Hepatic stellate cell (primary cell): ENCODE measurements at regions not wholly inside any gene's neighbourhood (a gene's known extent, or its start where the extent isn't known, plus 50 kb on each side); places are given as distances from the start of the nearest gene placed in this dataset.
"Not testable (repeated sequence)": the region's sequence is repeated elsewhere in the genome, so short reads cannot be mapped to it uniquely, and the experiment has no call there.

Experiments
- DNase-seq: peaks from one replicate; pipeline ENCODE4 v3.0.0; 2011; ENCODE audit warnings: low spot score

DNA sequence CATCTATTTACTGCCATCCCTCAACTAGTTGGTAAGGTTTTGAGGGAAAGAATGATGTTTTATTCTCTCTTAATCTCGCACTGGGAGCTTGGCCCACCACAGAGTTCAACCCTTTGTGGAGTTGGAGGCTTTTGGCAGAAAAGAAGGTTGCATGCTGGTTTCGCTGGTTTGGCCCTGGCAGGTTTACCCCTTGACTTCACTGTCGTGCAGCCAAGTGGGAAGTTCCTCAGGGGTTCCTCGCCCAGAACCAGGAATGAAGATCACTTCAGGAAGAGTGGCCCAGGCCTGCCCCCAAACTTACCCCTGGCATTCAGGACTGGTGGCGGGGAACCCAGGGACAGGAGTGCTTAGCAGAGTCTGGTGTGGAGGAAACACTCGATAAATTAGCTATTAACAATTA lies 103.1 kb upstream of the LYZL2 start:
- no peak for DNase-seq

DNA sequence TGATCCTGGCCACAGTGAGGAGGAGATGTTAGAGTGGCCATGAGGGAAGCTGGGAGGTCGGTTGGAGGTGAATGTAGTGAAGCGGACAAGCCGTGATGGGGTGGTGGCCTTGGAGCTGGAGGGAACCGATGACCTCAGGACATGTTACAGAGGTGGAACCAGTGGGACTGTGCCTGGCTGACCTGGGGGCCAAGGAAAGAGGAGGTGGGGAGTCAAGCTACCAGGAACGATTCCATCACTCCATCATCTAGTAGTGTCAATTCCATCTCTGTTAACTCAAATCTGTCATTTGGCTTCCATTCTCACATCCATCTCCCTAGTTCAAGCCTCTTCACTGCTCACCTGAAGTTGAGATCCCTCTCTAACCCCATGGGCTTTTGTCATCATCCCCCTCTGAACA lies 102.4 kb upstream of the LYZL2 start:
- DNase-seq: no peak

DNA sequence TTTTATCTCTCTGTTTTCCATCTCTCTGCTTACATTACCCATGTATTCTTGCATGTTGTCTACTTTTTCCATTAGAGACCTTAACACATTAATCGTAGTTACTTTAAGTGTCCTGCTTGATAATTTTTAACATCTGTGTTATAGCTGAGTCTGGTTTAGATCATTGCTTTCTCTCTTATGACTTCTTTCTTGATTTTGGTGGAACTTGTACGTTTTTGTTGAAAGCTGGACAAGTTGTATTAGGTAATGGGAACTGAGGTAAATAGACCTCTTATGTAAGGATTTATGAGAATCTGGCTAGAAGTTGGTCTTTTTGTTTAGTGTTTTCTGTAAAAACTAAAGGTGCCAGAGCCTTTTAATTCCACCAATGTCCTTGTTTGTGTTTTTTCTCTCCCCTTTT lies 100.8 kb upstream of the LYZL2 start:
- DNase-seq: no peak

DNA sequence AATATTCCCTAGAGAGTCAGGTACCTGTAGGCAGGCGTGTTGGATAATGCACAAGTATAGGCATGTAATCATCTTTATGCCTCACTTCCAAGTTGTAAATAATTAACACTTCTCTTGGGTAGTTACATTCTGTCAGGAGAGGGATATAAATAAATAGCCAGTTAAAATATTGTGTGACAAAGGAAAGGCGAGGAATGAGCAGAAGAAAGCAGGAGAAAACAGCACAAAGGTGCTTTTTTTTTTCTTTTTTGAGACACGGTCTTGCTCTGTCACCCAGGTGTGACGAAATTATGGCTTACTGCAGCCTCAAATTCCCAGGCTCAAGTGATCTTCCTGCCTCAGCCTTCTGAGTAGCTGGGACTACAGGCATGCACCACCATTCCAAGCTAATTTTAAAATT lies 99.2 kb upstream of the LYZL2 start:
- DNase-seq: no peak

DNA sequence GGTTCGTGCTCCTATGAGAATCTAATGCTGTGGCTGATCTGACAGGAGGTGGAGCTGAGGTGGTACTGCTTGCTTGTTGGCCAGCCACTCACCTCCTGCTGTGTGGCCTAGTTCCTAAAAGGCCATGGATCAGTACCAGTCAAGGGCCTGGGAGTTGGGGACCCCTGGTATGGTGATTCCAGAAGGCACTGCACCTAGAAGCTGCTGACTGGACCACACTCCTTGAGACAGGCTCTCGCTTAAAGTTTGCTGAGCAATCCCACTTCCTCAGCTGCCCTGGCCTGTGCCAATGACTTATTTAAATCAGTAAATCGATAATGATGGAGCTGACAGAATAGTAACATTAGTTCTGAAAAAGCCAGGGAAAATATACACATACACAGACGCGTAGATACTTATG lies 98.6 kb upstream of the LYZL2 start:
- no peak for DNase-seq

DNA sequence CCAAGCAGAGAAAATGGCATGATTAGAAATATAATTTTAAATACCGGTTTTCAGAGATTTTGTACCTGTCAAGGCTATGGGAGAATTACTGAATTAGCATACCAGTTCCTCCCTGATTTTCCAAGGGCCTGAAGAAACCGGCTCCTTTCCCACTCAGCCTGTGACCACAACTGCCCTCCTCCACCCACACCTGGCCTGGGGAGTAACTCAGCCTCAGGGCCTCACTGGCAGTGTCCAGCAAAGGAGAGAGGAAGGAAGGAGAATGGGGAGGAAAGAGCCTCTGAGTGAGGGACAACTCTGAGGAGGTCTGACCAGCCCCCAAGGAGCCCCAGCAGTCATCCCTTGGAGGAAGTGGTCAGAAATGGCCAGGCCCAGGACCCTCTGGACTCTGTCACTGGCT lies 98.0 kb upstream of the LYZL2 start:
- no peak for DNase-seq

DNA sequence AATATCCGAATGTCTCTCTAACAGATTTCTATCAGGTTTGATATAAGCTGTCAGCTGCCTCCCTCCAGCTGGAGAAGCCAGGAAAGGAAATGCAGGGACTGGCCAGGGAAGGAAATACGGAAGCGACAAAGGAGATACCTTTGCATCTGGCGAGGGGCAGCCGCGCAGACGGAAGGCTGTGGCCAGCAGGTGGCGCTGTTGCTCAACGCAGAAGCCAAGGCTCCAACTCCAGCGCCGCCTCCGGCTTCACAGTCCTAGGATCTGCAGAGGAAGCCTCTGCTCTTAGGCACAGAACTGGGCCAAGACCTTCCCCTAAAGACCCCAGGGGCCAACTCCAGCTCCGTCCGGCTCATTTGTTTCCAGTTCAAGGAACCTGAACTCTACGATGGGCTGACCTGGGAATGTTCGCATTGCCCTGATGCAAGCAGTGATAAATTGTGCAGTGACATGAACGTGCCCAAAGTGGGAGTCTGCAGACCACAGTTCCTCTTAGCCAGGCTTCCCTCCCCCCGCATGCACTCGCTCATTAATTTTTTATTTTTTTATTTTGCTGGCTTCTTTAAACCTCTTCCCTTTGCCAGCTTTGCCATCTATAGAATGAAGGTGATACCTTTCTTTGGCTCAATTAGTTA lies 97.3 kb upstream of the LYZL2 start:
- DNase-seq: peak; percentile 22

DNA sequence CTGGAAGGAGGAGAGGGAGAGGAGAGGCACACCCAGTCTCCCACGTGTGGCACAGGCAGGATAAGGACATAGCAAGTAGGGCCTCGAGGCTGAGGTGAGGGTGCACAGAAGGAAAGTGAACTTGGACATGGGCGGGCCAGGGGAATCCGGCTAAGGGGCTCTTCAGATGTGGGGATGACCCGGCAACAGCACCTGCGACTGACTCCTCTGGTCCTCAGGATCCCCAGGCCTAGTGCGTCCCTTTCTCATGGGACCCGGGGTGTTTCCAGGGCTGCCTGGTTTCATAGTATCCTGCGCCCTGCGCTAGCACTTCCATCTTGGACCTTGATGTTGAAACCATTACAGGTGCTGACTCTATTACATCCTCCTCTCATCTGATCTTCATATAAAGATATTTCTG lies 96.1 kb upstream of the LYZL2 start:
- no peak for DNase-seq

DNA sequence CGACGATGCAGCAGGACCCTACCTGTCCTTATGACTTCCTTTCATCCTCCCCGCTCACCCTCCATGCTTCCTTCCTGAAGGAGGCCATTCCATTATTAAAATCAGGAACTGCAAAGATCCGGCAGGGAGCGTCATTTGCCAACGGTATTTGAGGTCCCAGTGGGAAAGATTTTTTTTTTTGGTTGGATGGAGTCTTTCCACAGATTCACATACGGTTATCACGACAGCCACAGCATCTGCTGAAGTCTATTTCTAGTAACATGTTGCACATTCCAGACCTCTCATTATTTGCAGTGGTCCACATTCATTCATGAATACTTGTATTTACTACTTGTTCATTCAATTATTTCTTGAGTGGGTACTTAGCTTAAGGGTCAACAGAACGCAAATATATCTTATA lies 94.7 kb upstream of the LYZL2 start:
- DNase-seq: no peak

DNA sequence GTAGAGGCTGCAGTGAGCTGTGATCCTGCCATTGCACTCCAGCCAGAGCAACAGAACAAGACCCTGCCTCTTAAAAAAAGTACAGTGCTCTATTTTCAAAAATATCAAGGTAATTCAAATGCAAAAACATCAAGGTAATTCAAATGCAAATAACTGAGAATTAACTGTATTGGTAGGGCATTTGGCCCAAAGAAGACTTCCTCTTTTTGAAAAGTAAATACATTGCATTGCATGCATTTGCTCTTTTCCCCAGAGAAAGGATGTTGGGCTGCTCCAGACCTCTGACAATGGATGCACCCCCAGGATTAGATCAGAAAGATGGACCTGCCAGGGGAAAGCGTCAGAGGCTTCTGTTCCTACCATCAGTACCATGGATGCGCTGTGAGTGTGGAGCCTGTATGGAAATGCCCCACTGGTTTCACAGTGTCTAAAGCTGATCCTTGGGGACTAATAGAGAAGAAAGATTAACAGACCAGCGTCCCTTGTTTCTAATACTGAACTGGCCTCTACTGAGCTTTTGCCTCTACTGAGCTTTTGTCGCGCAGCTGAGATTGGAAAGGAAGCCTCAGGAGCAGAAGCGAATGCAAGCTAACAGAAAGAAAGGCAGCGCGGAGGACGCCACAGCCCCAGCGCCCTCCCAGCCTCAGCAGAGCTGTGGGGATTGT lies 93.5 kb upstream of the LYZL2 start:
- no peak for DNase-seq

DNA sequence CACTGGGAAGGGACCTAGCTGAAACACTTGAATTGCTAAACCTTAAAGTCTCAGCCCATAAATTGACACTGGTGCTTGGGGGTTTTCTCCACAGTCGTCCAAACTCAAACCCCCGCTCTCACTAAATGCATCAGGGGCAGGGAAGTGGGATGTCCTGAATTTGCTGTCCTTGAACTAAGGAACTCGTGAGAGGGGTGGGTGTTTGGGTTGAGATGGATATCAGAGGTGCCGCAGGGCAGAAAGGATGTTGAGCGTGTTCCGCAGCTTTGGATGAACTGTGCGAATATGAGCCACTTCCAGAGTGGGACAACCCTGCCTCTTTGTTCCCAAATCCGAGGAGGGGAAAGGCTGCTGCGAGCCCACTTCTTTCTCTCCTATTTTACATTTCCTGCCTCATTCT lies 90.3 kb upstream of the LYZL2 start:
- no peak for DNase-seq

DNA sequence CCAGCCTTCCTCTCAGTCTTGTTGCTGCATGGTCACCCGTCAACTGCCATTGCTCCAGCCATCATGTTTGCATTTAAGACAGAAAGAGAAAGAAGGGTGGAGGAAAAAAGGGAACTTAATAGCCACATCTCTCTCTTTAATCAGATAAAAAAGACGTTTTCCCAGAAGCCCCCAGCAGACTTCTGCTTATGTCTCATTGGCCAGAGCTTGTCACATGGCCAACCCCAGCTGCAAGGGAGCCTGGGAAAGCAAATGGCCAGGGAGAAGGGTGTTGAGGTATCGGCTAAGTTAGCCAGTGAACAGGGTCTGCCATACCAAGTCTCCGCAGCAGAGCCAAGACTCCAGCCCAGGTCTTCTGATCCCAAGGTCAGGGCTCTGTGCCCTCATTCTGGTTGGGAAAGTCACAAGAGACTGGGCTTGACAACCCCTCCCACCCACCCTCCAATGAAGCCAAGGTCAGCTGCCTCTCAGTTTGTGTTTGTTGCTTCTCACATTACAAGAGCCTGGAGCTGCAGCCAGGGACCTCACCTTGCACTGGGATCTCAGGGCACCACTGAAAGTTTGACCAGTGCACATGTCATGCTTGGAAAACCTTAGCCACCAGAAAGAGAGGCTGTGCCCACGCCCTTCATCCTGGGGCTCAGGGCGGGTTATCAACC lies 80.3 kb upstream of the LYZL2 start:
- DNase-seq: no peak

DNA sequence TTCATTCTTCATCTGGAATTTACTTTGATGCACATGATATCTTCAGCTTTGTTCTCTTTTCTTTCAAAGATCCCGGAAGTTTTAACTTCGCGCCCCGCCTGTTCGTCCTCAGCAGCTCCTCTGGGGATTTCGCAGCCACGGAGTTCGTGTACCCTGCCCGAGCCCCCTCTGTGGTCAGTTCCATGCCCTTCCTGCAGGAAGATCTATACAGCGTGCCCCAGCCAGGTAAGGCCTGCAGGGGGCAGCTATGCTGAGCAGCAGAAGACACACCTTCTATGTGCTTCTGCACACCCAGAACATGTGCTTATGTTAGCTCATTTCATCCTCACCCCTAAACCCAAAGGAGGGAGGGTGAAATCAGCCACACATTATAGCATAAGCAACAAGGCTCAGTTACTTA lies 79.7 kb upstream of the LYZL2 start:
- DNase-seq: no peak

DNA sequence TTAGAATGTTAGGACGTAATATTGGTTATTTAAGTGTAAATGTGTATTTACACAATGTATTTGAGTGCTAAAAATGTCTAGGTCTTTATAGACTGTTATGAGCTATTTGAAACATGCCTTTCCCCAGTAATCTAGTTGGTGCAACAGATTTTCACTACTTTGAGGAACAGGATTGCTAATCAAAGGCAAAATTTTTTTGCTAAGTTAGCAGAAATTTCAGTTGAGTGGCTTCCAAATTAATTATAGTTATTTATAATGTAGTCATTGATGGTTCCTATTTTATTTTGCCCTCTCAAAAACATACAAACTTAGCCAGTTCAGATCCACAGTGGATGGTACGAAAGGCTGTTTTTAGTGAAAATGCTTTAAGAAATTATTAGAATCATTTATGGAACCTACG lies 78.7 kb upstream of the LYZL2 start:
- no peak for DNase-seq

DNA sequence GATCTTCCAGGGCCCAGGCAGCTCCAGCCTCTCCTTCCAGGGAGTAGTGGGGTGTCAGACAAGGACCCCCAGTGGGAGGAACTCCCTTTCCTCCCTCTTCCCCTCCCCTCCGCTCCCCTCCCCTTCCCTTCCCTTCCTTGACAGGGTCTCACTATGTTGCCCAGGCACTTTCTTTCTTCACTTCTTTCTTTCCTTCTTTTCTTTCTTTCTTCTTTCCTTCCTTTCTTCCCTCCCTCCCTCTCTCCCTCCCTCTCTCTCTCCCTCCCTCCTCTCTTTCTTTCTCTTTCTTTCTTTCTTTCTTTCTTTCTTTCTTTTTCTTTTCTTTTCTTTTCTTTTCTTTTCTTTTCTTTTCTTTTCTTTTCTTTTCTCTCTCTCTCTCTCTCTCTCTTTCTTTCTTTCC lies 76.6 kb upstream of the LYZL2 start:
- not testable (repeated sequence) for DNase-seq

DNA sequence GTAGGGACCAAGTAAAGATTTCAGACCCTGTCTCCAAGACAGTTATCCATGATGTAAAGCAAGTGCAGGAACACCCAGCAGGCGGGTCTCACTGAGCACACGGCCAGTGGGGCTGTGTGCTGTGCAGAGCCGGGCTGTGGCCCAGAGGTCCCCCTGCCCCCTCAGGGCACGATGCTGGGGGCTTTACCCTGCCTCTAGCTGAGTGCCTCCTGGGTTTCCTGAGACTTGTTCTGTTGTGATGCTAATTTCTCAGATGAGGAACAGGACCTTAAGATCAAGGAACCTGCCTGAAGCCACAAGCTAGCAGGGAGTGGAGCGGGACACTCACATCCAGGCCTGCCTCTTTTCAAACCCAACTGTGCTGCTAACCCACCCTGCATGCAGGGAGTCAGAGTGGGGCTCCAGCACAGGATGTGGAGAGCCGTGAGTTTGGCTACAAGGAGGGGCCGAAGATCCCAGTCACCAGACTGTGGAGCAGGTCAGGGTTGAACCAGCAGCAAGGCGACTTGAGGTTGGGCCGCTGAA lies 76.1 kb upstream of the LYZL2 start:
- no peak for DNase-seq

DNA sequence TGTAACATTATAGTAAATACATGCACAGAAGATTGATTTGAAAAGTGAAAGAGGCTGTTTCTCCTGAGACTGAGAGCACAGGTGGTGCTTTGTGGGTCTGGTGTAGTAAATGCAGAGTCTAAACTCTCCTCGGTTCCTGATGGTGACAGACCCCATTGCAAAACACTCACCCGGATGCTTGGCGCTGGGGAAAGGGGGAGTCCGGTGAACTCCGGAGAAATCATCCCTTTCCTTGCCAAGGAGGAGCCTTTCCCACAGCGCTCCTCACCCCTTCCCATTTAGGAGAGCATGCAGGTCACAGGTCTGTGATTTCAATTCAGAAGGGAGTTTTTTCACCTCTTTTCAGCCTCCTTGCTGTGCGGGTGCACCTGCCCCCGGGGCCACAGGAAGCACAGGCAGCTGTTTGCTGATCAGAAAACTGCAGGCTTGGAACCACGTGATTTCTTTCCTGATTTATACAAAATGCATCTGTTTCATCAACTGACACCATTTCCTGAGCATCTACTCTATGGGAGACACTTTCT lies 75.6 kb upstream of the LYZL2 start:
- DNase-seq: no peak

DNA sequence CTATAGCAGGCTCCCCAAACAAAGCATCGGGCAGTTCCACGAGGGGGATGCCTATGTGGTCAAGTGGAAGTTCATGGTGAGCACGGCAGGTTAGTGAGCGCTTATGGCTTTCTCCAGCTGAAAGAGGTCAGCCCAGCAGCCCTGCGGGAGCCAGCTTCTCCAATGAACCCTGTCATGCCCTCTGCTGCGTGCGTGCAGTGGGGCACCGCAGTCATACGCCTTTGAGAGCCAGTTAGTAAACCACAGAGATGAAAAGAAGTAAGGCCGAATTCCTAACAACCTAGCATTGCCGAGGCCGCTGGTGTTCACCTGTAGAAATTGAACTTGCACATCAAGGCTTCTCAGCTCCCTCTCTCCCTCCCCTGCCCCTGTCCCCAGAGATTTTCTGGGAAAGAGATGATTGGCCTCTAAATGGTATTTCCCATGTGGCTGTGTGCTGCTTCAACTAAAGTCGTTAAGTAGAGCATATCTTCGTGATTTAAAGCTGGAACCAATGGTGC lies 75.1 kb upstream of the LYZL2 start:
- DNase-seq: not testable (repeated sequence)

DNA sequence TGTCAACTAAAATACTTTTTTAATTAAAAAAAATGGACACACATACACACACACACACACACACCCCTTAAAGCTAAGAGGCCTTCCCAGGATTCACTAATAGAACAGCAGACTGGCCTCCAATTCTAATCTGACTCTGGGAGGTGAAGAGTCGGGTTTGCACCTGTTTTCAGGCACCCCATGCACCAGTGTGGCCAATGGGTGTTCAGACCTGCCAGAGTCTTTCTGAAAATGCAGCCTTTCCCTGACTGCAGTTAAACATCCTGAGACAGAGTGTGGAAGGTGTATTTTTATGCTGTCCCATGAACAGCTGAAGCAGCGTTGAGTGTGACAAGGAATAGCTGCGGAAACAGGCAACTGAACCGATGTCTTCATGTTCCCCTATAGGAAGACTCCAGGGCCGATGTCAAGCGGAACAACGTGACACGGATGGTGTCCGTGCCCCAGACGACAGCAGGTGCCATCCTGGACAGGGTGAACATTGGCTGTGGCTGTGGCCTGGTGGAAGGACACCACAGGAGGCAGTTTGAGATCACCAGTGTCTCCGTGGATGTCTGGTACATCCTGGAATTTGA lies 74.6 kb upstream of the LYZL2 start:
- no peak for DNase-seq

DNA sequence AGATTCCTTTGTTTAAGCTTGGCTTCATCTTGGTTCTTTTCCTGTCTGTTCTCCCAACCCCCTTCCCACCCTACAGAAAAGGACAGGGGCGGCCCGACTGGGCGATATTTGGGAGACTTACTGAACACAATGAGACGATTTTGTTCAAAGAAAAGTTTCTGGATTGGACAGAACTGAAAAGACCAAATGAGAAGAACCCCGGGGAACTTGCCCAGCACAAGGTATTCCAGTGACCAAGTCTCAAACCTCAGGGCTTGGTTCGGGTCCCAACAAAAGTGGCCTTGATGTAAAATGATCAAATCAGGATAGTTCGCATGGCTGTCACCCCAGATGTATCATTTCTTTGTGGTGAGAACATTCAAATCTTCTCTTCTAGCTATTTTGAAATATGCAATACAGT lies 73.9 kb upstream of the LYZL2 start:
- DNase-seq: not testable (repeated sequence)

DNA sequence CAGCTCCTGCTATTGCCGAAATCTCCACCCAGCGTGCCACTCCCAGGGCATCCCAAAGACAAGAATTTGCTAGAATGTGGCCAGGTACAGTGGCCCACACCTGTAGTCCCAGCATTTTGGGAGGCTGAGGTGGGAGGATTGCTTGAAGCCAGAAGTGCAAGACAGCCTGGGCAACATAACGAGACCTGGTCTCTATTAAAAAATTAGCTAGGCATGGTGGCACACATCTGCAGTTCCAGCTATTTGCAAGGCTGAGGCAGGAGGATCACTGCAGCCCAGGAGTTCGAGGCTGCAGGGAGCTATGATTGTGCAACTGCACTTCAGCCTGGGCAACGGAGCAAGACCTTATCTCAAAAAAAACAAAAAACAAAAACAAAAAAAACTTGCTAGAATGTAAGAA lies 73.3 kb upstream of the LYZL2 start:
- no peak for DNase-seq

DNA sequence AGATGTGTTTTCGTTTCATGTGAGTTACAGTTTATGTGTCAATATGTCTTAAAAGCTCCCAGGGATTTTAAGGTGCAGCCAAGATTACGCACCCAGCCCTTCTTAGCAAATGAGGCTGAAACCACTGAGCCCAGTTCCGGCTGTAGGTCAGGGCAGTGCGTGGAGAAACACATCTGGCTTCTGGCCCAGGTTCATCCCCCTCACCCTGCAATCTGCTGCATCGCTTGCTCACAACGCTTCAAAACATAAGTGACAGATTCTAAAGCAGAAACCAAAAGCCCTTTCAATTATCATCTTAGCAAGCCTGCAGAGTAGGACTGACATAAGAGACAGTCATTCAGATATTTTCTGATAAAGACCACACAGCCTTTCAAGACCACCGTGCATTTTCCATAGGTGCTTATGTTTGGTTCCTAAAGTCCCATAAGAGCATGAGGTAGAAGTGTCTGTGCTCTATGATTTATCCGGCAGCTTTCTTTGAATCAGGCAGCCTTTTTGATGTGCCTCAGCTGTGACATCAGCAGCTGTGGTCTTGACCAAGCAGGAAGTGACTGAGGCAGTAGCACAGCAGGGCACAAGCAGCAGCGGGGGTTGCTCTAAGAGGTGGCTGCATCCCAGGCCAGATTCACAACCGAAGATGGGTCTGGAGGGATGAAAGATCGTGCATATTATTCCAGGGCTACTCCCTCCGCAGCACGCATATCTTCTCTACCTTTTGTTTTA lies 72.1 kb upstream of the LYZL2 start:
- peak; percentile 32 for DNase-seq
